PC-9 (cell line): ENCODE measurements at regions not wholly inside any gene's neighbourhood (a gene's known extent, or its start where the extent isn't known, plus 50 kb on each side); places are given as distances from the start of the nearest gene placed in this dataset.

Source experiments
- BruUV-seq: library from RNA; stranded (reverse); fragments of 400-500 nt; replicated peaks from 2 replicates; lab custom pipeline; 2021; lab: Mats Ljungman, UMichigan
- CTCF ChIA-PET: fragments of 300-600 bp; sonication (Branson Sonifier 250); formaldehyde crosslinking; loops from one replicate; lab custom pipeline; 2022; ENCODE audit warnings: antibody characterized with exemption; lab: Charles Lee
- POLR2A ChIA-PET: fragments of 300-600 bp; sonication (Branson Sonifier 250); formaldehyde crosslinking; loops from one replicate; lab custom pipeline; 2022; ENCODE audit warnings: antibody characterized with exemption; ENCODE audit not compliant: unreplicated experiment; lab: Charles Lee
- DNase-seq, 2 experiments: peaks; one replicate each; pipeline versions ENCODE4 v3.0.0 to v3.0.0-alpha.2; 2015 to 2022; ENCODE audit warnings: mixed read lengths in 1 of 2
- H2AFZ ChIP-seq: fragments of 200-600 bp; sonication (generic); 2 replicates; pipeline ENCODE4 v1.8.1; 2017; ENCODE audit warnings: antibody characterized with exemption
- H3F3A ChIP-seq: fragments of 200-600 bp; sonication (generic); 2 replicates; pipeline ENCODE4 v1.8.1; 2017; ENCODE audit warnings: antibody characterized with exemption, mild to moderate bottlenecking, low read depth; ENCODE audit not compliant: insufficient read depth
- H3K27ac ChIP-seq: fragments of 200-600 bp; sonication (generic); 2 replicates; pipeline ENCODE4 v1.6.1; 2016; ENCODE audit warnings: mixed run types
- H3K27me3 ChIP-seq: fragments of 200-600 bp; sonication (generic); 2 replicates; pipeline ENCODE4 v1.6.1; 2016; ENCODE audit warnings: low read depth, mixed run types; ENCODE audit not compliant: insufficient read depth
- H3K36me3 ChIP-seq: fragments of 200-600 bp; sonication (generic); 2 replicates; pipeline ENCODE4 v1.6.1; 2016; ENCODE audit warnings: low read depth, mixed run types
- H3K4me1 ChIP-seq: fragments of 200-600 bp; sonication (generic); replicated peaks from 2 replicates; pipeline ENCODE4 v1.6.1; 2016; ENCODE audit warnings: mixed run types; ENCODE audit not compliant: insufficient read depth
- H3K4me2 ChIP-seq: fragments of 200-600 bp; sonication (generic); 2 replicates; pipeline ENCODE4 v1.6.1; 2017; ENCODE audit warnings: mixed run types
- H3K4me3 ChIP-seq: fragments of 200-600 bp; sonication (generic); 2 replicates; pipeline ENCODE4 v1.6.1; 2016; ENCODE audit warnings: mixed run types
- H3K79me2 ChIP-seq: fragments of 200-600 bp; sonication (generic); 2 replicates; pipeline ENCODE4 v1.6.1; 2017; ENCODE audit warnings: low read depth, mixed run types
- H3K9me2 ChIP-seq: fragments of 200-600 bp; sonication (generic); 2 replicates; pipeline ENCODE4 v1.8.1; 2017; ENCODE audit warnings: mild to moderate bottlenecking; ENCODE audit not compliant: insufficient read depth
- H3K9me3 ChIP-seq: fragments of 200-600 bp; sonication (generic); 2 replicates; pipeline ENCODE4 v1.8.1; 2016; ENCODE audit warnings: low read depth; ENCODE audit not compliant: insufficient read depth
- H4K20me1 ChIP-seq: fragments of 200-600 bp; sonication (generic); 2 replicates; pipeline ENCODE4 v1.8.1; 2017; ENCODE audit not compliant: insufficient read depth
- EZH2 ChIP-seq: fragments of 200-600 bp; sonication (generic); IDR thresholded peaks from 2 replicates; pipeline ENCODE4 v1.8.0; 2017; ENCODE audit warnings: antibody characterized with exemption, low read depth
- intact Hi-C: fragments of 100-400 bp; cut with micrococcal nuclease; formaldehyde crosslinking; loops from one replicate; pipeline ENCODE4 v1.10.0; 2022; ENCODE audit not compliant: unreplicated experiment
- TF ChIP-seq, protein P1 (sequence below): fragments of 200-600 bp; sonication (generic); conservative IDR thresholded peaks from 2 replicates; pipeline ENCODE4 v1.6.1; 2017; ENCODE audit warnings: mixed run types, antibody characterized with exemption, mild to moderate bottlenecking, moderate library complexity

DNA sequence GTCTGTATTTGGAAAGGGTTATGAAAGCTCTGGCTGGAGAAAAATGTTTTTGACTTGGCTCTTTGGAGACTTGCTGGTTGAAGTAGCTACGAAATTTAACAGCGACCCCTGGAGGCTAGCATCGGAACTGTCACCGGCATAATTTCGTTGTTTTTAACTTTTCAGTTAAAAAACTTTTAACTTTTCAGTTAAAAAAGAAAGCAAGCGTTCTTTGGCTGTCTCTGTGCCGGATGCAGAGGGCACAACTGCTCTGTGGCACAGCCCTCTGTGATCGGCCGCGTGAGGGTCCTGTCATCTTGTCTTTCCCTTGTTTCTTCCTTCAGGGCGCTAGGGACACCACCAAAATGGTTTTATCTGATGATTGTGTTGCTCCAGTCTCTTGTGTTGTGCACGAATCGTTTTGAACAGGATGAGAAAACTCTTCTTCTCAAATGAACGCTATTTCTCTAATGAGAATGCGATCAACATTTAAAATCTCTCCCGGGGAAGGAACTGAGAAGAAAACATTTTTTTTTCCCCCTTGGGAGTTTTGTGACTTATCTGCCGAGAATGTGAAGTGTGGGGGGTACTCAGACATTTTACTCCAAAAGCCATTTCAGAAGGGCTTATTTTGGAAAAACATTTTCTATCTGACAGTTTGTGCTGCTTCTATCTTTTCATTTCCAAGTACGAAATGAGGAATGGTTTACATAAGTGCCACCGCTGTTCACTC lies 57.1 kb downstream of the ADCYAP1 start:
- H3K9me3 ChIP-seq: no peaks in the 10 kb centered on the region
- peak overlapping the region; percentile 84 for H2AFZ ChIP-seq
- H4K20me1 ChIP-seq: no peaks in the 10 kb centered on the region
- TF ChIP-seq, protein P1, sequence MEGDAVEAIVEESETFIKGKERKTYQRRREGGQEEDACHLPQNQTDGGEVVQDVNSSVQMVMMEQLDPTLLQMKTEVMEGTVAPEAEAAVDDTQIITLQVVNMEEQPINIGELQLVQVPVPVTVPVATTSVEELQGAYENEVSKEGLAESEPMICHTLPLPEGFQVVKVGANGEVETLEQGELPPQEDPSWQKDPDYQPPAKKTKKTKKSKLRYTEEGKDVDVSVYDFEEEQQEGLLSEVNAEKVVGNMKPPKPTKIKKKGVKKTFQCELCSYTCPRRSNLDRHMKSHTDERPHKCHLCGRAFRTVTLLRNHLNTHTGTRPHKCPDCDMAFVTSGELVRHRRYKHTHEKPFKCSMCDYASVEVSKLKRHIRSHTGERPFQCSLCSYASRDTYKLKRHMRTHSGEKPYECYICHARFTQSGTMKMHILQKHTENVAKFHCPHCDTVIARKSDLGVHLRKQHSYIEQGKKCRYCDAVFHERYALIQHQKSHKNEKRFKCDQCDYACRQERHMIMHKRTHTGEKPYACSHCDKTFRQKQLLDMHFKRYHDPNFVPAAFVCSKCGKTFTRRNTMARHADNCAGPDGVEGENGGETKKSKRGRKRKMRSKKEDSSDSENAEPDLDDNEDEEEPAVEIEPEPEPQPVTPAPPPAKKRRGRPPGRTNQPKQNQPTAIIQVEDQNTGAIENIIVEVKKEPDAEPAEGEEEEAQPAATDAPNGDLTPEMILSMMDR: peak; percentile 98
- no peak for TF ChIP-seq EZH2
- H3K9me2 ChIP-seq: no peaks in the 10 kb centered on the region
- DNase-seq: peak in 1 of 2 experiments; percentile 49
- peak overlapping the region; percentile 41; the same call in 1 of the 2 replicates for H3K4me3 ChIP-seq
- H3K27me3 ChIP-seq: no peaks in the 10 kb centered on the region
- intact Hi-C loops: loop anchor here (2.0 kb wide), 2 partner anchors 59 to 97 kb away; no protein-coding TSS in a partner anchor
- no peaks in the 10 kb centered on the region for H3F3A ChIP-seq
- peak overlapping the region; percentile 77 for H3K4me2 ChIP-seq
- H3K4me1 ChIP-seq: no peaks in the 10 kb centered on the region
- no peak overlapping the region for H3K27ac ChIP-seq
- CTCF ChIA-PET: interaction anchor here (0.6 to 1.3 kb wide), 5 partner anchors 17 to 560 kb away, joined by 3 to 6 read pairs (median 4); no protein-coding TSS in a partner anchor
- no peaks in the 10 kb centered on the region for H3K79me2 ChIP-seq
- H3K36me3 ChIP-seq: no peaks in the 10 kb centered on the region
- POLR2A ChIA-PET: no interaction called here
- no TSS peak for BruUV-seq

DNA sequence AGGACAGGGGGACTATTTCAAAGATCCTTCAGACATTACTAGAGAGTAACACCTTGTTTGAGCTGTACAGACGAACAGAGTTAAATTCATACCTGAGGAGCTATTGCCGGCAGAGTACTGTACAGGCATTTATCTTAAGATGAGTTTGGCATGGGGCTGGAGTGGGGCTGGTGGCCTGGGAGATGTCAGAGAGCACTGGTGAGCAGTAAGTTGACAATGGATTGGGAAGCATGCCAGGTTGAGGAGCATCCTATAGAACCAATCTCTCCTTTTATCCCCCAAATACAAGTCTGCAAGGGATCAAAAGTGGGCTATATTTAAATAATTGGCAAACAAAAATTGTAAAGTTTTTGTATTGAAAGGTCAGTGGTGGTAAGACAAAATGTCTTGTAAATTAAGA lies 58.6 kb downstream of the ADCYAP1 start:
- POLR2A ChIA-PET: no interaction called here
- no TSS peak for BruUV-seq
- CTCF ChIA-PET: no interaction called here

DNA sequence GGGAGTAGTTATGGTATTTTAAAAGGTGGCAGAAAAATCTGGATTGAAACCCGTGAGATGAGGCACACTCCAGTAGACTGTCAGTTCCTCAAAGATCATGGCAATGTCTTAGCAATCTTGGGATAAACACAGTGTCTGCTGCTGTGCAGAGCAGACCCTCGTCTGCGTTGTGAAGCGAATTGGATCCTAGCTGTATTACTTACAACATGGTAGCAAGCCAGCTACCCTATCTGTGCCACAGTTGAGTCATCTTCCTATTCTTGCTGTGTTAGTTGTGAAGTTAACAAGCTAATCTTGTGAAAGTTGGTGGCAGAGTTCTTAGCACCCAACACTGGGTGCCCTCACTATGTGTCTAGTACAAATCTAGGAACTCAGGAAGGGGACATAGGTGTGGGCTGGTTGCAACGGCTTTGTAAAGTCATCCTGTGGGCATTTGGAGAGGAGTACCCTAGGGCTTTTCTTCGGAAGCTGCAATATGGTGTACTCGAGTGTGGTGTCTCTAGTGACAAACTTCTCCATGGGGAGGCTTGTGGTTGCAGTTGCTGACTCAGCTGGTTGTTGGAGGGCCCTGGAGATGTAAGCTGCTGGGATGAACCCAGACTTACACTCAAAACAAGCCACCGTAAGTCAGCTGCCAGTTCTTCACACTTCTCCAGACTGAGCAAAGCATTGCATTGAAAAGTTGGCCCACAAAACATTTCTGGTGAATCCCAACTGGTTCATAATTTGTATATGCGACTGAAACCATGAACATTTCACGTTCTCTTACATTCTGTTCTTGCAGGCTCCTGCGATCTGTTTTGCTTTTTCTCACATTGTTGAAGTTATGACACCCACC lies 61.5 kb downstream of the ADCYAP1 start:
- BruUV-seq: no TSS peak
- H3K9me2 ChIP-seq: no peaks in the 10 kb centered on the region
- DNase-seq: no peak
- no peaks in the 10 kb centered on the region for H3K36me3 ChIP-seq
- TF ChIP-seq, protein P1: no peak
- no peak for TF ChIP-seq EZH2
- no peaks in the 10 kb centered on the region for H4K20me1 ChIP-seq
- no peaks in the 10 kb centered on the region for H3F3A ChIP-seq
- intact Hi-C loops: no loop called here
- H3K27me3 ChIP-seq: no peaks in the 10 kb centered on the region
- H2AFZ ChIP-seq: no peak overlapping the region
- CTCF ChIA-PET: no interaction called here
- H3K27ac ChIP-seq: no peak overlapping the region
- no peaks in the 10 kb centered on the region for H3K79me2 ChIP-seq
- H3K4me1 ChIP-seq: no peaks in the 10 kb centered on the region
- H3K4me3 ChIP-seq: no peak overlapping the region
- H3K9me3 ChIP-seq: 0 out of 2 replicates have a peak, but pooled peaks cover 3% of the 10 kb centered on the region
- H3K4me2 ChIP-seq: no peak overlapping the region
- POLR2A ChIA-PET: interaction anchor here (0.6 kb wide), 1 partner anchor 47 kb away, joined by 15 read pairs; no protein-coding TSS in a partner anchor

More for the DNA sequence above, 58.6 kb downstream of the ADCYAP1 start:
- Histone ChIP-seq H4K20me1 (no peaks in the 10 kb centered on the region), H3K4me2 (no peak overlapping the region), H3K36me3 (no peaks in the 10 kb centered on the region), H3F3A (no peaks in the 10 kb centered on the region), H3K27ac (no peak overlapping the region), H3K9me3 (no peaks in the 10 kb centered on the region), H3K4me1 (no peaks in the 10 kb centered on the region), H3K9me2 (no peaks in the 10 kb centered on the region), H3K79me2 (no peaks in the 10 kb centered on the region), H3K4me3 (no peak overlapping the region), H2AFZ (no peak overlapping the region), H3K27me3 (no peaks in the 10 kb centered on the region)
- intact Hi-C loops: no loop called here
- DNase-seq: no peak
- no peak for TF ChIP-seq EZH2
- TF ChIP-seq, protein P1: no peak
